ENCODE measurements at regions not wholly inside any gene's neighbourhood (a gene's known extent, or its start where the extent isn't known, plus 50 kb on each side); places are given as distances from the start of the nearest gene placed in this dataset.

DNA sequence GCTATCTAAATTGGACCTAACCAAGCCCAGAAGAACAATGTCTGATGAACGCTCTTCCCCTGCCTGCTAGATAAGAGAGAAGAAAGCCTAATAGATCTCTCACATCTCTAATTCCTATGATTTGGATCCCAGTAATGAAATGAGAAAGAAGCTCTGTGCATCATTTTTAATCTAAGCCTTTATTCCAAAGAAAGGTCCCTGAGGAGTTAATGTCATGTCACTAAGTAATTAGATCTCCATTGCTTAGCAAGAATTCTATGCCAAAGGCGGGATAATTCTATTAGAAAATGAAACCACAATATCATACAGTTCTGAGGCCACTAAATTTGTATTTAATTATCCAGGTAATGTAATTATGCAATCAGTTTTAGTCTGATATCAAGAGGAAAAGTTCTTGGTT, 74.2 kb upstream of the TMEM260 start:
- TF ChIP-seq, protein P1, sequence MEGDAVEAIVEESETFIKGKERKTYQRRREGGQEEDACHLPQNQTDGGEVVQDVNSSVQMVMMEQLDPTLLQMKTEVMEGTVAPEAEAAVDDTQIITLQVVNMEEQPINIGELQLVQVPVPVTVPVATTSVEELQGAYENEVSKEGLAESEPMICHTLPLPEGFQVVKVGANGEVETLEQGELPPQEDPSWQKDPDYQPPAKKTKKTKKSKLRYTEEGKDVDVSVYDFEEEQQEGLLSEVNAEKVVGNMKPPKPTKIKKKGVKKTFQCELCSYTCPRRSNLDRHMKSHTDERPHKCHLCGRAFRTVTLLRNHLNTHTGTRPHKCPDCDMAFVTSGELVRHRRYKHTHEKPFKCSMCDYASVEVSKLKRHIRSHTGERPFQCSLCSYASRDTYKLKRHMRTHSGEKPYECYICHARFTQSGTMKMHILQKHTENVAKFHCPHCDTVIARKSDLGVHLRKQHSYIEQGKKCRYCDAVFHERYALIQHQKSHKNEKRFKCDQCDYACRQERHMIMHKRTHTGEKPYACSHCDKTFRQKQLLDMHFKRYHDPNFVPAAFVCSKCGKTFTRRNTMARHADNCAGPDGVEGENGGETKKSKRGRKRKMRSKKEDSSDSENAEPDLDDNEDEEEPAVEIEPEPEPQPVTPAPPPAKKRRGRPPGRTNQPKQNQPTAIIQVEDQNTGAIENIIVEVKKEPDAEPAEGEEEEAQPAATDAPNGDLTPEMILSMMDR (conservative IDR thresholded peaks at IDR 0.05 in 1 of 2, IDR thresholded peaks at IDR 0.05 in 1 of 2; ENCODE audit: low read depth in 1 of 2, low read length in 2 of 2): no peak
- no peak for TF ChIP-seq EZH2 (IDR thresholded peaks at IDR 0.05; ENCODE audit: low read length, missing control alignments)
